Liver (tissue), 8 donors: ENCODE measurements at regions not wholly inside any gene's neighbourhood (a gene's known extent, or its start where the extent isn't known, plus 50 kb on each side); places are given as distances from the start of the nearest gene placed in this dataset.

ENCODE experiments used
- DNase-seq: peaks from one replicate; pipeline ENCODE4 v3.0.0-alpha.2; 2017; ENCODE audit warnings: low spot score
- H3K27ac ChIP-seq, 2 donors: one replicate each; pipeline ENCODE4 v1.7.0; 2013; ENCODE audit warnings: inconsistent platforms in 2 of 2, low read length in 2 of 2, control low read depth in 1 of 2, low read depth in 1 of 2, mild to moderate bottlenecking in 1 of 2
- H3K27me3 ChIP-seq, 4 donors: one replicate each; pipeline versions ENCODE4 v1.6.1 to v1.7.0; 2013; ENCODE audit warnings: low read length in 3 of 4, inconsistent platforms in 1 of 4, mild to moderate bottlenecking in 1 of 4, moderate library complexity in 1 of 4; ENCODE audit not compliant: control insufficient read depth in 4 of 4, insufficient read depth in 4 of 4
- H3K36me3 ChIP-seq, 4 donors: one replicate each; pipeline versions ENCODE4 v1.6.1 to v1.7.0; 2013; ENCODE audit warnings: low read length in 3 of 4, mild to moderate bottlenecking in 3 of 4, low read depth in 1 of 4, moderate library complexity in 1 of 4; ENCODE audit not compliant: control insufficient read depth in 4 of 4, insufficient read depth in 3 of 4
- H3K4me1 ChIP-seq, 4 donors: one replicate each; pipeline versions ENCODE4 v1.6.1 to v1.7.0; 2013; ENCODE audit warnings: low read length in 3 of 4, mild to moderate bottlenecking in 3 of 4, moderate library complexity in 1 of 4; ENCODE audit not compliant: control insufficient read depth in 4 of 4, insufficient read depth in 4 of 4
- H3K4me3 ChIP-seq, 3 donors: one replicate each; pipeline versions ENCODE4 v1.6.1 to v1.7.0; 2013; ENCODE audit warnings: low read length in 3 of 3, control low read depth in 1 of 3, low read depth in 1 of 3, mild to moderate bottlenecking in 1 of 3
- H3K9ac ChIP-seq, 2 donors: one replicate each; pipeline ENCODE4 v1.7.0; 2013; ENCODE audit warnings: low read length in 2 of 2, mild to moderate bottlenecking in 2 of 2, moderate library complexity in 2 of 2, control low read depth in 1 of 2, low read depth in 1 of 2
- H3K9me3 ChIP-seq, 4 donors: one replicate each; pipeline versions ENCODE4 v1.6.1 to v1.7.0; 2013; ENCODE audit warnings: low read length in 3 of 4; ENCODE audit not compliant: control insufficient read depth in 4 of 4
- ATF3 ChIP-seq: IDR thresholded peaks from 2 replicates; pipeline ENCODE4 v1.6.1; 2016; ENCODE audit warnings: antibody characterized with exemption
- CTCF ChIP-seq: fragments of 150-350 bp; IDR thresholded peaks from 2 replicates; pipeline ENCODE4 v1.5.1; 2017; ENCODE audit warnings: improper control_type of control experiment, low read depth, low read length; ENCODE audit not compliant: missing input control
- FOXA1 ChIP-seq: IDR thresholded peaks from 2 replicates; pipeline ENCODE4 v1.6.1; 2016; ENCODE audit warnings: antibody characterized with exemption
- FOXA2 ChIP-seq: IDR thresholded peaks from 2 replicates; pipeline ENCODE4 v1.6.1; 2016; ENCODE audit warnings: antibody characterized with exemption
- GABPA ChIP-seq, 2 donors: IDR thresholded peaks in 1 of 2; conservative IDR thresholded peaks in 1 of 2; 2 replicates each; pipeline ENCODE4 v1.6.1; 2016; ENCODE audit warnings: antibody characterized with exemption in 2 of 2, mild to moderate bottlenecking in 1 of 2, moderate library complexity in 1 of 2
- HNF4A ChIP-seq, 2 donors: conservative IDR thresholded peaks; 2 replicates each; pipeline ENCODE4 v1.6.1; 2016; ENCODE audit warnings: antibody characterized with exemption in 2 of 2, mild to moderate bottlenecking in 2 of 2
- MAX ChIP-seq: IDR thresholded peaks from 2 replicates; pipeline ENCODE4 v1.6.1; 2016; ENCODE audit warnings: antibody characterized with exemption
- NR2F2 ChIP-seq: IDR thresholded peaks from 2 replicates; pipeline ENCODE4 v1.6.1; 2016; ENCODE audit warnings: antibody characterized with exemption
- RAD21 ChIP-seq, 2 donors: IDR thresholded peaks; 2 replicates each; pipeline ENCODE4 v1.6.1; 2016; ENCODE audit warnings: antibody characterized with exemption in 2 of 2, mild to moderate bottlenecking in 2 of 2
- REST ChIP-seq: IDR thresholded peaks from 2 replicates; pipeline ENCODE4 v1.6.1; 2016; ENCODE audit warnings: antibody characterized with exemption, mild to moderate bottlenecking
- RXRA ChIP-seq, 2 donors: IDR thresholded peaks; 2 replicates each; pipeline ENCODE4 v1.6.1; 2017 to 2018; ENCODE audit warnings: antibody characterized with exemption in 2 of 2, mild to moderate bottlenecking in 1 of 2
- SP1 ChIP-seq: IDR thresholded peaks from 2 replicates; pipeline ENCODE4 v1.6.1; 2018; ENCODE audit warnings: antibody characterized with exemption, mild to moderate bottlenecking
- TAF1 ChIP-seq: conservative IDR thresholded peaks from 2 replicates; pipeline ENCODE4 v1.6.1; 2016; ENCODE audit warnings: antibody characterized with exemption, mild to moderate bottlenecking
- YY1 ChIP-seq: IDR thresholded peaks from 2 replicates; pipeline ENCODE4 v1.6.1; 2016; ENCODE audit warnings: antibody characterized with exemption, mild to moderate bottlenecking
- ZBTB33 ChIP-seq: IDR thresholded peaks from 2 replicates; pipeline ENCODE4 v1.6.1; 2016; ENCODE audit warnings: antibody characterized with exemption
- WGBS: extraction: QIAGEN DNeasy Blood & Tissue Kit; methylation state at CpG from one replicate; pipeline ENCODE4 v1.1.7; 2013; 5-methylcytosine and 5-hydroxymethylcytosine counted together
- donor health status: healthy.
- donor health status: healthy.
- donor health status: healthy.
- donor health status: healthy.
- donor health status: healthy.

- no peak for TF ChIP-seq TAF1
Observed at GRCh38 chr21:28091466-28091865, 901.2 kb downstream of the LTN1 start (continued).

- TF ChIP-seq NR2F2 (no peak), TAF1 (no peak), MAX (no peak), CTCF (no peak), HNF4A (conservative IDR thresholded peaks at IDR 0.05) (no peak), RXRA (IDR thresholded peaks at IDR 0.05) (no peak)
- Histone ChIP-seq H3K4me1 (no peaks in the 10 kb centered on the region), H3K36me3 (no peaks in the 10 kb centered on the region), H3K4me3 (no peak overlapping the region), H3K27me3 (no peaks in the 10 kb centered on the region), H3K9me3 (no peaks in the 10 kb centered on the region), H3K27ac (no peak overlapping the region), H3K9ac (no peak overlapping the region)
- 87% methylated on average over 5 of the region's 5 CpGs for WGBS
- no peak for DNase-seq
Observed at GRCh38 chr21:28090546-28090945, 902.1 kb downstream of the LTN1 start.

- Histone ChIP-seq H3K4me3 (no peak overlapping the region), H3K27ac (no peak overlapping the region), H3K9ac (no peak overlapping the region), H3K4me1 (no peaks in the 10 kb centered on the region), H3K27me3 (no peaks in the 10 kb centered on the region), H3K36me3 (no peaks in the 10 kb centered on the region), H3K9me3 (no peaks in the 10 kb centered on the region)
- TF ChIP-seq YY1 (no peak), FOXA1 (no peak), GABPA (IDR thresholded peaks at IDR 0.05 in 1 of 2, conservative IDR thresholded peaks at IDR 0.05 in 1 of 2) (no peak), TAF1 (no peak), MAX (no peak), RAD21 (IDR thresholded peaks at IDR 0.05) (no peak), ATF3 (no peak), REST (no peak), ZBTB33 (no peak), SP1 (no peak), FOXA2 (no peak), NR2F2 (no peak), CTCF (no peak), HNF4A (conservative IDR thresholded peaks at IDR 0.05) (no peak)
- DNase-seq = no peak
- 91% methylated on average over 11 of the region's 11 CpGs for WGBS
Observed at GRCh38 chr21:28089599-28090441, 902.9 kb downstream of the LTN1 start.
